MM.1S (cell line): ENCODE measurements at regions not wholly inside any gene's neighbourhood (a gene's known extent, or its start where the extent isn't known, plus 50 kb on each side); places are given as distances from the start of the nearest gene placed in this dataset.

Source experiments
- CTCF ChIP-seq: fragments of 300-600 bp; sonication (generic); IDR thresholded peaks from 2 replicates; pipeline ENCODE4 v1.5.1; 2016; ENCODE audit warnings: antibody characterized with exemption, low read length, mixed read lengths
- EZH2phosphoT487 ChIP-seq: fragments of 300-600 bp; sonication (generic); IDR thresholded peaks from 2 replicates; pipeline ENCODE4 v1.6.1; 2018; ENCODE audit warnings: antibody characterized with exemption, low read length

- TF ChIP-seq CTCF (no peak), EZH2phosphoT487 (no peak)
Observed at GRCh38 chr12:114926341-114926740, 242.4 kb upstream of the TBX3 start.
